ACC112 (cell line): ENCODE measurements at regions not wholly inside any gene's neighbourhood (a gene's known extent, or its start where the extent isn't known, plus 50 kb on each side); places are given as distances from the start of the nearest gene placed in this dataset.

Experiments used
- H2AFZ ChIP-seq: fragments of 200-600 bp; sonication (generic); one replicate; pipeline ENCODE4 v1.6.0; 2017; ENCODE audit warnings: antibody characterized with exemption, low read length; ENCODE audit not compliant: unreplicated experiment
- H3K27ac ChIP-seq: fragments of 200-600 bp; sonication (generic); 2 replicates; pipeline ENCODE4 v1.5.1; 2014; ENCODE audit warnings: low read depth, mild to moderate bottlenecking, antibody characterized with exemption, low read length, moderate library complexity
- H3K27me3 ChIP-seq: fragments of 200-600 bp; sonication (generic); 2 replicates; pipeline ENCODE4 v1.6.1; 2014; ENCODE audit warnings: mild to moderate bottlenecking, antibody characterized with exemption, low read length, moderate library complexity, mixed read lengths; ENCODE audit not compliant: insufficient read depth
- H3K36me3 ChIP-seq: fragments of 200-600 bp; sonication (generic); 2 replicates; pipeline ENCODE4 v1.6.1; 2016; ENCODE audit warnings: mild to moderate bottlenecking, antibody characterized with exemption, low read length, moderate library complexity, mixed read lengths; ENCODE audit not compliant: insufficient read depth
- H3K4me1 ChIP-seq: fragments of 200-600 bp; sonication (generic); one replicate; pipeline ENCODE4 v1.6.1; 2016; ENCODE audit warnings: low read length, mixed read lengths; ENCODE audit not compliant: insufficient read depth, unreplicated experiment, control insufficient read depth
- H3K4me3 ChIP-seq: fragments of 200-600 bp; sonication (generic); 2 replicates; pipeline ENCODE4 v1.5.1; 2014; ENCODE audit warnings: mild to moderate bottlenecking, low read depth, low read length
- H3K79me2 ChIP-seq: fragments of 200-600 bp; sonication (generic); one replicate; pipeline ENCODE4 v1.6.0; 2016; ENCODE audit warnings: low read length; ENCODE audit not compliant: control insufficient read depth, unreplicated experiment, insufficient read depth

GRCh38 chr6:168890306-168890980, 363.2 kb downstream of the THBS2 start:
- Histone ChIP-seq H3K79me2 (no peaks in the 10 kb centered on the region), H3K27ac (no peak overlapping the region), H3K27me3 (peaks cover 11% of the 10 kb centered on the region), H3K36me3 (no peaks in the 10 kb centered on the region), H3K4me1 (peaks cover 3% of the 10 kb centered on the region), H2AFZ (no peak overlapping the region), H3K4me3 (no peak overlapping the region)

- Histone ChIP-seq H3K79me2 (no peaks in the 10 kb centered on the region), H3K27ac (no peak overlapping the region), H3K4me1 (no peaks in the 10 kb centered on the region), H3K36me3 (no peaks in the 10 kb centered on the region), H3K4me3 (no peak overlapping the region), H3K27me3 (peaks cover 11% of the 10 kb centered on the region), H2AFZ (no peak overlapping the region)
Measured at GRCh38 chr6:168888786-168889345, 364.8 kb downstream of the THBS2 start.

GRCh38 chr6:168888102-168888501, 365.5 kb downstream of the THBS2 start:
- no peaks in the 10 kb centered on the region for H3K79me2 ChIP-seq
- H3K4me3 ChIP-seq = no peak overlapping the region
- no peak overlapping the region for H2AFZ ChIP-seq
- H3K27ac ChIP-seq = no peak overlapping the region
- peaks cover 6% of the 10 kb centered on the region for H3K27me3 ChIP-seq
- no peaks in the 10 kb centered on the region for H3K4me1 ChIP-seq
- no peaks in the 10 kb centered on the region for H3K36me3 ChIP-seq

GRCh38 chr6:168887621-168888020, 366.0 kb downstream of the THBS2 start:
- Histone ChIP-seq H3K27ac (no peak overlapping the region), H3K4me1 (no peaks in the 10 kb centered on the region), H3K27me3 (peaks cover 1% of the 10 kb centered on the region), H2AFZ (no peak overlapping the region), H3K4me3 (no peak overlapping the region), H3K79me2 (no peaks in the 10 kb centered on the region), H3K36me3 (no peaks in the 10 kb centered on the region)

- no peaks in the 10 kb centered on the region for H3K4me1 ChIP-seq
- H2AFZ ChIP-seq = no peak overlapping the region
- no peak overlapping the region for H3K4me3 ChIP-seq
- H3K27me3 ChIP-seq = 0 out of 2 replicates have a peak, but pooled peaks cover 1% of the 10 kb centered on the region
- no peaks in the 10 kb centered on the region for H3K79me2 ChIP-seq
- no peak overlapping the region for H3K27ac ChIP-seq
- H3K36me3 ChIP-seq = no peaks in the 10 kb centered on the region
Measured at GRCh38 chr6:168886964-168887363, 366.7 kb downstream of the THBS2 start.

GRCh38 chr6:168885751-168886742, 367.6 kb downstream of the THBS2 start:
- H3K27me3 ChIP-seq = 0 out of 2 replicates have a peak, but pooled peaks cover 5% of the 10 kb centered on the region
- H3K4me1 ChIP-seq = no peaks in the 10 kb centered on the region
- H2AFZ ChIP-seq = no peak overlapping the region
- H3K27ac ChIP-seq = no peak overlapping the region
- H3K4me3 ChIP-seq = no peak overlapping the region
- H3K36me3 ChIP-seq = no peaks in the 10 kb centered on the region
- no peaks in the 10 kb centered on the region for H3K79me2 ChIP-seq

GRCh38 chr6:168885196-168885595, 368.4 kb downstream of the THBS2 start:
- no peaks in the 10 kb centered on the region for H3K79me2 ChIP-seq
- H3K27me3 ChIP-seq = 0 out of 2 replicates have a peak, but pooled peaks cover 5% of the 10 kb centered on the region
- H3K4me1 ChIP-seq = no peaks in the 10 kb centered on the region

GRCh38 chr6:168884646-168885086, 369.0 kb downstream of the THBS2 start:
- no peaks in the 10 kb centered on the region for H3K36me3 ChIP-seq
- H2AFZ ChIP-seq = peak overlapping the region; percentile 85
- no peaks in the 10 kb centered on the region for H3K4me1 ChIP-seq
- H3K79me2 ChIP-seq = no peaks in the 10 kb centered on the region
- 0 out of 2 replicates have a peak, but pooled peaks cover 5% of the 10 kb centered on the region for H3K27me3 ChIP-seq
- peak overlapping the region; percentile 67 for H3K4me3 ChIP-seq
- H3K27ac ChIP-seq = no peak overlapping the region

More at GRCh38 chr6:168885196-168885595, 368.4 kb downstream of the THBS2 start:
- no peaks in the 10 kb centered on the region for H3K36me3 ChIP-seq
- no peak overlapping the region for H2AFZ ChIP-seq
- no peak overlapping the region for H3K27ac ChIP-seq
- no peak overlapping the region for H3K4me3 ChIP-seq

- H2AFZ ChIP-seq = peak overlapping the region; percentile 85
Measured at GRCh38 chr6:168884050-168884645, 369.5 kb downstream of the THBS2 start.

GRCh38 chr6:168883410-168884049, 370.1 kb downstream of the THBS2 start:
- Histone ChIP-seq H2AFZ (no peak overlapping the region), H3K27me3 (0 out of 2 replicates have a peak, but pooled peaks cover 5% of the 10 kb centered on the region), H3K4me1 (no peaks in the 10 kb centered on the region), H3K4me3 (no peak overlapping the region), H3K36me3 (no peaks in the 10 kb centered on the region), H3K79me2 (no peaks in the 10 kb centered on the region), H3K27ac (no peak overlapping the region)

More at GRCh38 chr6:168884050-168884645, 369.5 kb downstream of the THBS2 start:
- Histone ChIP-seq H3K79me2 (no peaks in the 10 kb centered on the region), H3K27me3 (0 out of 2 replicates have a peak, but pooled peaks cover 5% of the 10 kb centered on the region), H3K27ac (no peak overlapping the region), H3K4me1 (no peaks in the 10 kb centered on the region), H3K4me3 (peak overlapping the region; percentile 67), H3K36me3 (no peaks in the 10 kb centered on the region)
